CD4-positive, CD25-positive, alpha-beta regulatory T cell (primary cell): ENCODE measurements at regions not wholly inside any gene's neighbourhood (a gene's known extent, or its start where the extent isn't known, plus 50 kb on each side); places are given as distances from the start of the nearest gene placed in this dataset.

Source experiments
- ATAC-seq, 2 donors: fragments of 150-1000 bp; cut with Tn5 transposase; one replicate each; pipeline ENCODE4 v1.10.0; 2021; ENCODE audit warnings: low read depth in 2 of 2, moderate number of reproducible peaks in 2 of 2, moderate library complexity in 1 of 2
- DNase-seq, 3 donors: peaks; one replicate each; pipeline versions ENCODE4 v3.0.0 to v3.0.0-alpha.2; 2012 to 2022; ENCODE audit warnings: mixed read lengths in 1 of 3
- H3K27ac ChIP-seq: one replicate; pipeline ENCODE4 v1.7.0; 2013; ENCODE audit warnings: mild to moderate bottlenecking, low read length; ENCODE audit not compliant: insufficient read depth, poor library complexity, severe bottlenecking
- H3K27me3 ChIP-seq: one replicate; pipeline ENCODE4 v1.7.0; 2013; ENCODE audit warnings: low read length; ENCODE audit not compliant: control insufficient read depth, insufficient read depth
- H3K36me3 ChIP-seq: one replicate; pipeline ENCODE4 v1.7.0; 2013; ENCODE audit warnings: mild to moderate bottlenecking, low read length, moderate library complexity; ENCODE audit not compliant: control insufficient read depth, insufficient read depth
- H3K4me1 ChIP-seq: 2 replicates; pipeline ENCODE4 v1.7.0; 2013; ENCODE audit warnings: mild to moderate bottlenecking, low read length; ENCODE audit not compliant: insufficient read depth, control insufficient read depth, poor library complexity, severe bottlenecking
- H3K4me3 ChIP-seq: one replicate; pipeline ENCODE4 v1.7.0; 2013; ENCODE audit warnings: low read depth, mild to moderate bottlenecking, low read length, moderate library complexity
- H3K9me3 ChIP-seq, 2 experiments: 1 replicate in 1 of 2; 2 replicates in 1 of 2; pipeline ENCODE4 v1.7.0; 2013; ENCODE audit warnings: low read length in 2 of 2, mild to moderate bottlenecking in 1 of 2, moderate library complexity in 1 of 2; ENCODE audit not compliant: control insufficient read depth in 2 of 2
- H3K27ac Mint-ChIP-seq, 3 donors: one replicate each; pipeline ENCODE4 v1.8.0; 2020 to 2022; ENCODE audit warnings: mild to moderate bottlenecking in 3 of 3, mixed read lengths in 3 of 3, moderate library complexity in 2 of 3
- H3K27me3 Mint-ChIP-seq: one replicate; pipeline ENCODE4 v1.8.0; 2022; ENCODE audit warnings: mild to moderate bottlenecking, mixed read lengths
- H3K36me3 Mint-ChIP-seq: one replicate; pipeline ENCODE4 v1.8.0; 2020; ENCODE audit warnings: mixed read lengths
- H3K4me1 Mint-ChIP-seq, 4 donors: one replicate each; pipeline ENCODE4 v1.8.0; 2020 to 2022; ENCODE audit warnings: mixed read lengths in 4 of 4, mild to moderate bottlenecking in 1 of 4
- H3K4me3 Mint-ChIP-seq, 4 donors: one replicate each; pipeline ENCODE4 v1.8.0; 2020 to 2022; ENCODE audit warnings: mild to moderate bottlenecking in 4 of 4, mixed read lengths in 4 of 4, moderate library complexity in 3 of 4
- H3K9me3 Mint-ChIP-seq, 7 donors: one replicate each; pipeline ENCODE4 v1.8.0; 2020 to 2022; ENCODE audit warnings: mixed read lengths in 7 of 7, mild to moderate bottlenecking in 3 of 7, moderate library complexity in 2 of 7

GRCh38 chr10:56722912-56723311 lies 361.9 kb upstream of the ZWINT start:
- Mint-ChIP-seq H3K36me3 (no peaks in the 10 kb centered on the region), H3K27me3 (no peaks in the 10 kb centered on the region), H3K27ac (no peak overlapping the region), H3K9me3 (peaks cover 3 to 10% (median 6%) of the 10 kb centered on the region in 7 donors), H3K4me3 (no peak overlapping the region), H3K4me1 (no peaks in the 10 kb centered on the region)
- peaks cover 0 to 2% of the 10 kb centered on the region in 2 experiments for H3K9me3 ChIP-seq
- no peak for DNase-seq
- H3K27ac ChIP-seq, result no peak overlapping the region
- no peaks in the 10 kb centered on the region for H3K27me3 ChIP-seq
- H3K4me1 ChIP-seq, result no peaks in the 10 kb centered on the region
- no peaks in the 10 kb centered on the region for H3K36me3 ChIP-seq
- H3K4me3 ChIP-seq, result no peak overlapping the region
- ATAC-seq, result no peak

- Histone ChIP-seq H3K27ac (no peak overlapping the region), H3K4me1 (no peaks in the 10 kb centered on the region), H3K36me3 (no peaks in the 10 kb centered on the region), H3K27me3 (no peaks in the 10 kb centered on the region), H3K4me3 (no peak overlapping the region), H3K9me3 (no peaks in the 10 kb centered on the region)
- no peak for DNase-seq
- no peak overlapping the region for H3K27ac Mint-ChIP-seq
- no peak for ATAC-seq
- H3K36me3 Mint-ChIP-seq, result no peaks in the 10 kb centered on the region
- peaks cover 0 to 9% (median 0%) of the 10 kb centered on the region in 7 donors for H3K9me3 Mint-ChIP-seq
- H3K27me3 Mint-ChIP-seq, result no peaks in the 10 kb centered on the region
- H3K4me3 Mint-ChIP-seq, result no peak overlapping the region
- no peaks in the 10 kb centered on the region for H3K4me1 Mint-ChIP-seq
These were observed 354.2 kb upstream of the ZWINT start for GRCh38 chr10:56715262-56715661.

- Histone ChIP-seq H3K36me3 (no peaks in the 10 kb centered on the region), H3K9me3 (peaks cover 0 to 4% of the 10 kb centered on the region in 2 experiments), H3K27ac (no peak overlapping the region), H3K4me3 (no peak overlapping the region), H3K27me3 (no peaks in the 10 kb centered on the region), H3K4me1 (no peaks in the 10 kb centered on the region)
- Mint-ChIP-seq H3K27ac (no peak overlapping the region), H3K4me1 (no peaks in the 10 kb centered on the region), H3K4me3 (no peak overlapping the region), H3K27me3 (peaks cover 4% of the 10 kb centered on the region), H3K36me3 (no peaks in the 10 kb centered on the region), H3K9me3 (peaks cover 0 to 6% (median 2%) of the 10 kb centered on the region in 7 donors)
- no peak for ATAC-seq
- no peak for DNase-seq
These were observed 337.4 kb upstream of the ZWINT start for GRCh38 chr10:56698506-56698905.

- Mint-ChIP-seq H3K36me3 (no peaks in the 10 kb centered on the region), H3K27me3 (no peaks in the 10 kb centered on the region), H3K4me3 (no peak overlapping the region), H3K9me3 (peaks cover 3 to 20% (median 8%) of the 10 kb centered on the region in 7 donors), H3K4me1 (no peaks in the 10 kb centered on the region), H3K27ac (no peak overlapping the region)
- ATAC-seq (no peak), DNase-seq (no peak)
- H3K4me1 ChIP-seq, result no peaks in the 10 kb centered on the region
- H3K9me3 ChIP-seq, result peaks cover 0 to 8% of the 10 kb centered on the region in 2 experiments
- H3K27ac ChIP-seq, result no peak overlapping the region
- no peaks in the 10 kb centered on the region for H3K36me3 ChIP-seq
- no peaks in the 10 kb centered on the region for H3K27me3 ChIP-seq
- no peak overlapping the region for H3K4me3 ChIP-seq
These were observed 318.5 kb upstream of the ZWINT start for GRCh38 chr10:56679578-56679977.

- H3K27ac ChIP-seq, result no peak overlapping the region
- H3K27me3 ChIP-seq, result no peaks in the 10 kb centered on the region
- no peaks in the 10 kb centered on the region for H3K36me3 ChIP-seq
- Mint-ChIP-seq H3K4me3 (no peak overlapping the region), H3K36me3 (no peaks in the 10 kb centered on the region), H3K27me3 (no peaks in the 10 kb centered on the region), H3K27ac (no peak overlapping the region), H3K9me3 (peaks cover 0 to 25% (median 4%) of the 10 kb centered on the region in 7 donors), H3K4me1 (no peaks in the 10 kb centered on the region)
- H3K9me3 ChIP-seq, result no peaks in the 10 kb centered on the region
- DNase-seq (no peak), ATAC-seq (no peak)
- H3K4me1 ChIP-seq, result no peaks in the 10 kb centered on the region
- H3K4me3 ChIP-seq, result no peak overlapping the region
These were observed 301.8 kb upstream of the ZWINT start for GRCh38 chr10:56662765-56663447.

GRCh38 chr10:56653289-56653688 lies 292.2 kb upstream of the ZWINT start:
- H3K36me3 ChIP-seq, result no peaks in the 10 kb centered on the region
- no peak for DNase-seq
- Mint-ChIP-seq H3K36me3 (no peaks in the 10 kb centered on the region), H3K4me3 (no peak overlapping the region), H3K27ac (no peak overlapping the region), H3K9me3 (peaks cover 2 to 22% (median 6%) of the 10 kb centered on the region in 7 donors), H3K27me3 (no peaks in the 10 kb centered on the region), H3K4me1 (no peaks in the 10 kb centered on the region)
- no peak for ATAC-seq
- no peaks in the 10 kb centered on the region for H3K27me3 ChIP-seq
- H3K4me3 ChIP-seq, result no peak overlapping the region
- H3K27ac ChIP-seq, result no peak overlapping the region
- H3K9me3 ChIP-seq, result peaks cover 4 to 7% of the 10 kb centered on the region in 2 experiments
- no peaks in the 10 kb centered on the region for H3K4me1 ChIP-seq

- Histone ChIP-seq H3K4me1 (no peaks in the 10 kb centered on the region), H3K27ac (no peak overlapping the region), H3K4me3 (no peak overlapping the region), H3K27me3 (no peaks in the 10 kb centered on the region), H3K36me3 (no peaks in the 10 kb centered on the region), H3K9me3 (peaks cover 4% of the 10 kb centered on the region in 2 experiments)
- DNase-seq (no peak), ATAC-seq (no peak)
- no peaks in the 10 kb centered on the region for H3K27me3 Mint-ChIP-seq
- H3K36me3 Mint-ChIP-seq, result no peaks in the 10 kb centered on the region
- peaks cover 3 to 20% (median 9%) of the 10 kb centered on the region in 7 donors for H3K9me3 Mint-ChIP-seq
- no peaks in the 10 kb centered on the region for H3K4me1 Mint-ChIP-seq
- no peak overlapping the region for H3K4me3 Mint-ChIP-seq
- H3K27ac Mint-ChIP-seq, result no peak overlapping the region
These were observed 285.5 kb upstream of the ZWINT start for GRCh38 chr10:56646329-56647111.
